RWPE2 (cell line): ENCODE measurements at regions not wholly inside any gene's neighbourhood (a gene's known extent, or its start where the extent isn't known, plus 50 kb on each side); places are given as distances from the start of the nearest gene placed in this dataset.

Source experiments
- ATAC-seq: fragments of 200-7000 bp; cut with Tn5 transposase; 3 replicates; pipeline ENCODE4 v1.9.1; 2021; ENCODE audit warnings: low read depth
- DNase-seq: peaks from one replicate; pipeline ENCODE4 v3.0.0-alpha.2; 2020; ENCODE audit warnings: low spot score
- H3K27ac ChIP-seq: fragments of 450-650 bp; 2 replicates; pipeline ENCODE4 v1.5.1; 2017; ENCODE audit warnings: mild to moderate bottlenecking; ENCODE audit not compliant: poor library complexity, severe bottlenecking
- H3K27me3 ChIP-seq: fragments of 250-450 bp; sonication (Bioruptor Pico); 2 replicates; pipeline ENCODE4 v1.5.1; 2021; ENCODE audit warnings: mild to moderate bottlenecking, moderate library complexity; ENCODE audit not compliant: insufficient read depth, poor library complexity, severe bottlenecking
- H3K36me3 ChIP-seq: fragments of 250-450 bp; sonication (Bioruptor Pico); 2 replicates; pipeline ENCODE4 v1.5.1; 2020; ENCODE audit warnings: low read depth, mild to moderate bottlenecking, moderate library complexity
- H3K4me1 ChIP-seq: fragments of 250-450 bp; sonication (Bioruptor Pico); 2 replicates; pipeline ENCODE4 v1.5.1; 2021; ENCODE audit warnings: mild to moderate bottlenecking, moderate library complexity; ENCODE audit not compliant: insufficient read depth, poor library complexity, severe bottlenecking
- H3K4me3 ChIP-seq: fragments of 250-450 bp; sonication (Bioruptor Pico); 2 replicates; pipeline ENCODE4 v1.5.1; 2021; ENCODE audit warnings: mild to moderate bottlenecking, moderate library complexity; ENCODE audit not compliant: severe bottlenecking
- H3K9me3 ChIP-seq: fragments of 250-450 bp; sonication (Bioruptor Pico); 2 replicates; pipeline ENCODE4 v1.5.1; 2021; ENCODE audit warnings: mild to moderate bottlenecking, moderate library complexity; ENCODE audit not compliant: severe bottlenecking
- TF ChIP-seq, protein P1 (sequence below): fragments of 450-650 bp; IDR thresholded peaks from one replicate; pipeline ENCODE4 v1.5.1; 2017; ENCODE audit warnings: mild to moderate bottlenecking, moderate library complexity; ENCODE audit not compliant: poor library complexity, severe bottlenecking

DNA sequence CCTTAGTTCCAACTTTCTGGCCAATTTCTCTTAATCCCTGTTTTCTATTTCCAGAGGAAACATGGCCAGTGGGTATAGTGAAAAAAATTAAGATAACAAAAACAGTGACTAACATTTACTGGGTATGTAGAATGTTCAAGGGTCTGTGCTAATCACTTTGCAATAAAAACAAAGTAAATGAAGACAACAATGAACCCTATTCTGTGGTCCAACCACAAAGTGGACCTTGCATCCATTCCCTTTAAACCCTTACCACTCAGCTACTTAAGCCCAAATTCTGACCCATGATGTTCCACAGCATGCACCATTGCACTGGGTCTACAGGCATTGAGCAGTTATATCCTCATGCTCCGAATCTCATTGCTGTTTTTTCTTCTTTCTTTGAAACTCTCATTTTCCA is 179.9 kb upstream of the PRKCQ start:
- TF ChIP-seq, protein P1, sequence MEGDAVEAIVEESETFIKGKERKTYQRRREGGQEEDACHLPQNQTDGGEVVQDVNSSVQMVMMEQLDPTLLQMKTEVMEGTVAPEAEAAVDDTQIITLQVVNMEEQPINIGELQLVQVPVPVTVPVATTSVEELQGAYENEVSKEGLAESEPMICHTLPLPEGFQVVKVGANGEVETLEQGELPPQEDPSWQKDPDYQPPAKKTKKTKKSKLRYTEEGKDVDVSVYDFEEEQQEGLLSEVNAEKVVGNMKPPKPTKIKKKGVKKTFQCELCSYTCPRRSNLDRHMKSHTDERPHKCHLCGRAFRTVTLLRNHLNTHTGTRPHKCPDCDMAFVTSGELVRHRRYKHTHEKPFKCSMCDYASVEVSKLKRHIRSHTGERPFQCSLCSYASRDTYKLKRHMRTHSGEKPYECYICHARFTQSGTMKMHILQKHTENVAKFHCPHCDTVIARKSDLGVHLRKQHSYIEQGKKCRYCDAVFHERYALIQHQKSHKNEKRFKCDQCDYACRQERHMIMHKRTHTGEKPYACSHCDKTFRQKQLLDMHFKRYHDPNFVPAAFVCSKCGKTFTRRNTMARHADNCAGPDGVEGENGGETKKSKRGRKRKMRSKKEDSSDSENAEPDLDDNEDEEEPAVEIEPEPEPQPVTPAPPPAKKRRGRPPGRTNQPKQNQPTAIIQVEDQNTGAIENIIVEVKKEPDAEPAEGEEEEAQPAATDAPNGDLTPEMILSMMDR, result no peak
- no peak for DNase-seq
- H3K4me1 ChIP-seq, result peaks cover 7% of the 10 kb centered on the region
- no peak overlapping the region for H3K4me3 ChIP-seq
- H3K27me3 ChIP-seq, result no peaks in the 10 kb centered on the region
- H3K27ac ChIP-seq, result no peak overlapping the region
- no peaks in the 10 kb centered on the region for H3K9me3 ChIP-seq
- no peak for ATAC-seq
- no peaks in the 10 kb centered on the region for H3K36me3 ChIP-seq

DNA sequence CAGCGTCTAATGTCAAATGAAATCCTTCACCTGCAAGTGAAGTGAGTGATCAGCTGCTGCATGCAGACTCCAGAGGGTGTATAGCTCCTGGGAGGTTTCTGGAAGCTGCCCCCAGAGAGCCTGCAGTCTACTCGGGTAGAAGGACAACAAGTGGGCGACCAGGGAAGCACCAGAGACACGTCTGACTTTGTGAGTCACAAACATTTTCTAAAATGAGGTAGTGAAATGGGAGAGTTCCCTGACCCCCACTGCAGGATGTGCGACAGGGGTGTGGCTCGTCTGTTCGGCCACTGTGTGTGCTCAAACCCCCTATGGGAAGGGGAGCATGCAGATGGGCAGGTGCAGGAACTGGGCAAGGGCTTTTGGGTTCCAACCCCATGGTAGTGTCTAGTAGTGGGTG is 177.1 kb upstream of the PRKCQ start:
- H3K4me1 ChIP-seq, result peaks cover 7% of the 10 kb centered on the region
- H3K9me3 ChIP-seq, result no peaks in the 10 kb centered on the region
- DNase-seq, result no peak
- H3K4me3 ChIP-seq, result no peak overlapping the region
- ATAC-seq, result no peak
- no peak overlapping the region for H3K27ac ChIP-seq
- no peaks in the 10 kb centered on the region for H3K27me3 ChIP-seq
- H3K36me3 ChIP-seq, result no peaks in the 10 kb centered on the region
- TF ChIP-seq, protein P1, result no peak

DNA sequence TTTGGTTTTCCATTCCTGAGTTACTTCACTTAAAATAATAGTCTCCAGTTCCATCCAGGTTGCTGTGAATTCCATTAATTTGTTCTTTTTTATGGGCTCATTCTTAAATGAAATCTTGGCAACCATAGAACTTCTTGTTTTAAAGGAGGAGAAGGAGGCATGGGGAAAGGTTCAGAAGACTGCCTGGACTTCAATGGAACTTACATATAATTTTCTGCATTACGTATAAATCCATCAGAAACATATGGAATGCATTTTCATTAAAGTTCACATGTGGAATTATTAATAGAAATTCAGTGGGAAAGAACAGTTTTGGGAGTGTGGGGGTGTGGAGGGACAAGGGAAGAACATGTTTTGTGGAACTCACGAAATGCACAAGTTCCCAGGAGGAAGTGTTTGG is 176.6 kb upstream of the PRKCQ start:
- ATAC-seq (no peak), DNase-seq (no peak)
- TF ChIP-seq, protein P1, result no peak
- Histone ChIP-seq H3K4me1 (peaks cover 7% of the 10 kb centered on the region), H3K4me3 (no peak overlapping the region), H3K27me3 (no peaks in the 10 kb centered on the region), H3K9me3 (no peaks in the 10 kb centered on the region), H3K27ac (no peak overlapping the region), H3K36me3 (no peaks in the 10 kb centered on the region)

DNA sequence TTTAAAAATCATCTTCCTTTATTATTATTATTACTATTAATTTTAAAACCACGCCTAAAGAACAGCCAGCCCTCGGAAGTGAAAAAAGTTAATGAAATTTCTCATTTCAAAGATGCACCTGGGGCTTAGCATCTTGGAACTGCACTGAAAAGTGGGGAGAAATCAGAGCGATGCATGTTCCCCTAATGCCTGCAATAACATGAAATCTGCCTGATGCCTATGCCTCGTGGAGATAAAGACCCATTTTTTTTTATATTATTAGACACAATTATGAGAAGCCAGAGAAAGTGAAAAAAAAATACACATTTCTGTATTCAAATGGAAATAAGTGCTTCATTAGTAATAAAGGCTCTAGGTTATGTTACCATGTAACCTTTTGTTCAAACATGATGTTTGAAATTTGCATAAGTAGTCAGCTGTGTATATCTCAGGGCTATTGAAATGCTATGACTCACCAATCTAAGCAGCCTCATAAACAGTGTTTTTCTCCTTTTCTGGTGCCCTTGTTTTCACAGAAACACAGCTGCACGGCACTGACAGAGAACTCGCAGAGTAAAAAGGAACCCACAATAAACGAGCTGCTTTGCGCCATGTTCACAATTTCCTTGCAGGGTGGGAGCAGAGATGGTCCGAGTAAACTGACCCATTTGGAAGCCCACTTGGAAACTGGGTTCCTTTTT is 175.8 kb upstream of the PRKCQ start:
- DNase-seq (no peak), ATAC-seq (peak; percentile 93)
- H3K27ac ChIP-seq, result no peak overlapping the region

DNA sequence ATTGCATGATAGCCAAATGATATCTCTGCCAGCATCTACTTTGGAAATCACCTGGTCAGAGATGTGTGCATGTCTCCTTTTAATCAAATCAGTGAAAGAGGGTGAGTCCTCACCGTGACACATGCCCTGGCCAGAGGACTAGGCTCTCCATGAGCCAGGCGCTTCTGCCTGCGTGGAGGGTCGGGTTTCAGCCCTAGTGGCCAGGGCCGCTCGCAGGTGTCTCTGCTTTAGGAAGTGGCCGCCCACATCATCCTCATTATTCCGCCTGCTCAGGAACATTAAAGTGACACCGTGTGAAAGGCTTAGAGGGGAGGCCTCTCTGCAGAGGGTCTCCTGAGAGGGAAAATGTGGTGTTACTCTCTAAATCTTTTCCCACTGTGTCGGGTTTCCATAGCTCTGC is 173.6 kb upstream of the PRKCQ start:
- Histone ChIP-seq H3K4me3 (no peak overlapping the region), H3K27ac (no peak overlapping the region), H3K4me1 (peaks cover 14% of the 10 kb centered on the region), H3K9me3 (no peaks in the 10 kb centered on the region), H3K36me3 (no peaks in the 10 kb centered on the region), H3K27me3 (no peaks in the 10 kb centered on the region)
- DNase-seq (no peak), ATAC-seq (no peak)
- TF ChIP-seq, protein P1, result no peak

More for the DNA sequence above, 175.8 kb upstream of the PRKCQ start:
- H3K4me1 ChIP-seq, result peaks cover 7% of the 10 kb centered on the region
- no peaks in the 10 kb centered on the region for H3K27me3 ChIP-seq
- no peaks in the 10 kb centered on the region for H3K36me3 ChIP-seq
- TF ChIP-seq, protein P1, result no peak
- no peaks in the 10 kb centered on the region for H3K9me3 ChIP-seq
- H3K4me3 ChIP-seq, result no peak overlapping the region
